DND-41 (cell line): ENCODE measurements at regions not wholly inside any gene's neighbourhood (a gene's known extent, or its start where the extent isn't known, plus 50 kb on each side); places are given as distances from the start of the nearest gene placed in this dataset.

Source experiments
- ATAC-seq: fragments of 200-7000 bp; cut with Tn5 transposase; 3 replicates; pipeline ENCODE4 v1.9.1; 2021; ENCODE audit warnings: low read depth; ENCODE audit not compliant: insufficient read depth
- DNase-seq: peaks from one replicate; pipeline ENCODE4 v3.0.0-alpha.2; 2020
- H2AFZ ChIP-seq: 2 replicates; pipeline ENCODE4 v1.6.0; 2012; ENCODE audit warnings: low read depth, low read length
- H3K27ac ChIP-seq: 2 replicates; pipeline ENCODE4 v1.5.1; 2012; ENCODE audit warnings: low read length, inconsistent platforms
- H3K27me3 ChIP-seq: fragments of 200-600 bp; sonication (generic); 2 replicates; pipeline ENCODE4 v1.6.0; 2012; ENCODE audit warnings: low read length, mild to moderate bottlenecking, inconsistent platforms; ENCODE audit not compliant: insufficient read depth, poor library complexity
- H3K36me3 ChIP-seq: 2 replicates; pipeline ENCODE4 v1.5.1; 2012; ENCODE audit warnings: low read length, inconsistent platforms; ENCODE audit not compliant: insufficient read depth
- H3K4me1 ChIP-seq: 2 replicates; pipeline ENCODE4 v1.5.1; 2012; ENCODE audit warnings: mild to moderate bottlenecking, low read length; ENCODE audit not compliant: insufficient read depth
- H3K4me2 ChIP-seq: 2 replicates; pipeline ENCODE4 v1.6.0; 2012; ENCODE audit warnings: mild to moderate bottlenecking, moderate library complexity, low read length, inconsistent platforms; ENCODE audit not compliant: insufficient read depth
- H3K4me3 ChIP-seq, 2 experiments: fragments of 200-600 bp in 1 of 2; shearing (Covaris generic) in 1 of 2; 2 replicates each; pipeline ENCODE4 v1.5.1; 2012 to 2016; ENCODE audit warnings: inconsistent platforms in 2 of 2, low read length in 2 of 2, mild to moderate bottlenecking in 2 of 2, low read depth in 1 of 2, moderate library complexity in 1 of 2
- H3K79me2 ChIP-seq: 2 replicates; pipeline ENCODE4 v1.6.0; 2012; ENCODE audit warnings: low read length, inconsistent platforms; ENCODE audit not compliant: insufficient read depth
- H3K9ac ChIP-seq: 2 replicates; pipeline ENCODE4 v1.6.0; 2012; ENCODE audit warnings: low read depth, mild to moderate bottlenecking, inconsistent platforms, low read length, moderate library complexity
- H3K9me3 ChIP-seq: 2 replicates; pipeline ENCODE4 v1.5.1; 2012; ENCODE audit warnings: low read length, moderate library complexity, mild to moderate bottlenecking, inconsistent platforms; ENCODE audit not compliant: insufficient read depth, severe bottlenecking
- H4K20me1 ChIP-seq: 2 replicates; pipeline ENCODE4 v1.6.0; 2012; ENCODE audit warnings: low read length; ENCODE audit not compliant: insufficient read depth
- EZH2 ChIP-seq: IDR thresholded peaks from 3 replicates; pipeline ENCODE4 v1.6.1; 2012; ENCODE audit warnings: borderline replicate concordance, low read depth, mild to moderate bottlenecking, moderate library complexity, low read length, inconsistent platforms; ENCODE audit not compliant: severe bottlenecking
- TF ChIP-seq, protein P1 (sequence below): IDR thresholded peaks from 2 replicates; pipeline ENCODE4 v1.5.1; 2012; ENCODE audit warnings: borderline replicate concordance, low read length, moderate library complexity, mild to moderate bottlenecking; ENCODE audit not compliant: poor library complexity, severe bottlenecking; ENCODE audit errors: extremely low read depth

- peak; percentile 37; the same call in 1 of the 3 replicates for ATAC-seq
- H3K27me3 ChIP-seq = no peaks in the 10 kb centered on the region
- TF ChIP-seq, protein P1, sequence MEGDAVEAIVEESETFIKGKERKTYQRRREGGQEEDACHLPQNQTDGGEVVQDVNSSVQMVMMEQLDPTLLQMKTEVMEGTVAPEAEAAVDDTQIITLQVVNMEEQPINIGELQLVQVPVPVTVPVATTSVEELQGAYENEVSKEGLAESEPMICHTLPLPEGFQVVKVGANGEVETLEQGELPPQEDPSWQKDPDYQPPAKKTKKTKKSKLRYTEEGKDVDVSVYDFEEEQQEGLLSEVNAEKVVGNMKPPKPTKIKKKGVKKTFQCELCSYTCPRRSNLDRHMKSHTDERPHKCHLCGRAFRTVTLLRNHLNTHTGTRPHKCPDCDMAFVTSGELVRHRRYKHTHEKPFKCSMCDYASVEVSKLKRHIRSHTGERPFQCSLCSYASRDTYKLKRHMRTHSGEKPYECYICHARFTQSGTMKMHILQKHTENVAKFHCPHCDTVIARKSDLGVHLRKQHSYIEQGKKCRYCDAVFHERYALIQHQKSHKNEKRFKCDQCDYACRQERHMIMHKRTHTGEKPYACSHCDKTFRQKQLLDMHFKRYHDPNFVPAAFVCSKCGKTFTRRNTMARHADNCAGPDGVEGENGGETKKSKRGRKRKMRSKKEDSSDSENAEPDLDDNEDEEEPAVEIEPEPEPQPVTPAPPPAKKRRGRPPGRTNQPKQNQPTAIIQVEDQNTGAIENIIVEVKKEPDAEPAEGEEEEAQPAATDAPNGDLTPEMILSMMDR = peak; percentile 37
- TF ChIP-seq EZH2 = no peak
- no peaks in the 10 kb centered on the region for H3K9me3 ChIP-seq
- no peak overlapping the region for H3K27ac ChIP-seq
- H3K36me3 ChIP-seq = no peaks in the 10 kb centered on the region
- no peaks in the 10 kb centered on the region for H3K4me1 ChIP-seq
- DNase-seq = no peak
- no peak overlapping the region for H3K4me3 ChIP-seq
- H3K9ac ChIP-seq = no peak overlapping the region
- no peaks in the 10 kb centered on the region for H4K20me1 ChIP-seq
- no peak overlapping the region for H3K4me2 ChIP-seq
- H3K79me2 ChIP-seq = no peaks in the 10 kb centered on the region
- H2AFZ ChIP-seq = no peak overlapping the region
Measured at GRCh38 chr1:70896224-70896623, 151.4 kb downstream of the PTGER3 start.

DNA sequence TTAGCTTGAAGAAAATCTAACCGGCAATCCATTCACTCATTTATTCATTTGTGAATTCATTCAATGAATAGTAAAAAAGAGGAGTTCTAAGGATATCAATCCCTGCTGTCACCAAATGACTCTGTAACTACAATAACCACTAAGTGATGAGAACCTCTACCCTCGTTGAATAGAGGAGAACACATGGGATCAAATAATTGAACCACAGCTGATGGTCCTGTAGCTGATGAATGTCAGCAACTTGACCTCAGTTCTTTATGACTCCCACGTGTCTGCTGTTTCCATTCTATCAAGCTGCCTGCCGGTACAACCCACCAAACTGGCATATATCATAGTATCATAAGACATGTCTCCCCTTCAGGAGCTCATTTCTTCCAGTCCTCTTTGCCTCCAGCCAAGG lies 150.3 kb downstream of the PTGER3 start:
- no peak for ATAC-seq
- H3K4me2 ChIP-seq = no peak overlapping the region
- H3K79me2 ChIP-seq = no peaks in the 10 kb centered on the region
- H3K36me3 ChIP-seq = no peaks in the 10 kb centered on the region
- H3K9ac ChIP-seq = no peak overlapping the region
- H3K4me3 ChIP-seq = no peak overlapping the region
- H2AFZ ChIP-seq = no peak overlapping the region
- DNase-seq = no peak
- H3K27ac ChIP-seq = no peak overlapping the region
- no peaks in the 10 kb centered on the region for H3K27me3 ChIP-seq
- no peaks in the 10 kb centered on the region for H4K20me1 ChIP-seq
- no peak for TF ChIP-seq EZH2
- TF ChIP-seq, protein P1 = no peak
- H3K4me1 ChIP-seq = no peaks in the 10 kb centered on the region
- no peaks in the 10 kb centered on the region for H3K9me3 ChIP-seq

GRCh38 chr1:70899735-70900134 lies 147.9 kb downstream of the PTGER3 start:
- Histone ChIP-seq H3K4me3 (no peak overlapping the region), H3K36me3 (no peaks in the 10 kb centered on the region), H3K79me2 (no peaks in the 10 kb centered on the region), H3K4me2 (no peak overlapping the region), H3K9me3 (no peaks in the 10 kb centered on the region), H2AFZ (no peak overlapping the region), H4K20me1 (no peaks in the 10 kb centered on the region), H3K4me1 (no peaks in the 10 kb centered on the region), H3K27me3 (no peaks in the 10 kb centered on the region), H3K27ac (no peak overlapping the region), H3K9ac (no peak overlapping the region)
- no peak for DNase-seq
- TF ChIP-seq EZH2 = no peak
- TF ChIP-seq, protein P1 = no peak
- no peak for ATAC-seq

DNA sequence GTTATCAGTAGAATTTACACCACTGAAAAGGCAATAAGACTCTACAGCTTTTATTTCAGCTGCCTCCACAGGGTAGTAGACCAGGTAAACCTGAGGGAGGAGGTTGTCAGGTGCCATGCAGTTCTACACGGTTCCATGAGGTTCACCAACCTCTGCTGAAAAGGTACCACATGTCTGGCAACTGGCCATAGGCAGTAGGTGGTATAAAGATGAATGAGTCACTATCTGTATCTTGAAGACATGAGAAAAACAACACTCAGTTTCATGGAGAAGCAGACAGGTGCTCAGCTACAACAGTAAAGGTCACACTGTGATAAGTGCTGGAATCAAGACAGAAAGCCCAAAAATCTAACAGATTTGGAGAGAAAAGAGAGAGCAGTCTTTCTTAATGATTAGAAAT lies 145.4 kb downstream of the PTGER3 start:
- Histone ChIP-seq H4K20me1 (no peaks in the 10 kb centered on the region), H3K9ac (no peak overlapping the region), H3K27ac (no peak overlapping the region), H2AFZ (no peak overlapping the region), H3K4me2 (no peak overlapping the region), H3K4me1 (no peaks in the 10 kb centered on the region), H3K79me2 (no peaks in the 10 kb centered on the region), H3K27me3 (no peaks in the 10 kb centered on the region), H3K36me3 (no peaks in the 10 kb centered on the region), H3K4me3 (no peak overlapping the region), H3K9me3 (no peaks in the 10 kb centered on the region)
- ATAC-seq = no peak
- no peak for DNase-seq
- TF ChIP-seq EZH2 = no peak
- TF ChIP-seq, protein P1 = no peak
